ENCODE measurements at regions not wholly inside any gene's neighbourhood (a gene's known extent, or its start where the extent isn't known, plus 50 kb on each side); places are given as distances from the start of the nearest gene placed in this dataset.

- Histone ChIP-seq H4K20me1 (ENCODE audit: control insufficient read depth, insufficient read depth, low read depth, low read length) (no peaks in the 10 kb centered on the region), H3K79me2 (ENCODE audit: control insufficient read depth, low read length) (no peaks in the 10 kb centered on the region), H3K4me3 (ENCODE audit: low read length) (no peak overlapping the region), H3K4me2 (ENCODE audit: low read length) (no peak overlapping the region), H3K9me3 (ENCODE audit: control insufficient read depth, insufficient read depth, low read length) (no peaks in the 10 kb centered on the region), H3K27ac (ENCODE audit: low read depth, low read length) (no peak overlapping the region), H3K4me1 (ENCODE audit: control insufficient read depth, low read length) (no peaks in the 10 kb centered on the region), H3F3A (ENCODE audit: control insufficient read depth, insufficient read depth) (no peaks in the 10 kb centered on the region), H3K9me2 (replicated peaks; ENCODE audit: control insufficient read depth, low read length) (no peaks in the 10 kb centered on the region), H3K36me3 (ENCODE audit: control insufficient read depth, low read length) (no peaks in the 10 kb centered on the region), H3K27me3 (ENCODE audit: control insufficient read depth, low read length) (no peaks in the 10 kb centered on the region)
- no peak for TF ChIP-seq EZH2phosphoT487 (IDR thresholded peaks at IDR 0.05; ENCODE audit: borderline replicate concordance, low read length)
- no peak for TF ChIP-seq CTCF (IDR thresholded peaks at IDR 0.05; ENCODE audit: low read depth, low read length, poor library complexity, severe bottlenecking)
Measured at GRCh38 chr2:19785867-19786266, 115.9 kb downstream of the TTC32 start.

- H3K4me2 ChIP-seq (ENCODE audit: low read length), result no peak overlapping the region
- no peaks in the 10 kb centered on the region for H3K9me3 ChIP-seq (ENCODE audit: control insufficient read depth, insufficient read depth, low read length)
- H3K9me2 ChIP-seq (replicated peaks; ENCODE audit: control insufficient read depth, low read length), result no peaks in the 10 kb centered on the region
- TF ChIP-seq EZH2phosphoT487 (IDR thresholded peaks at IDR 0.05; ENCODE audit: borderline replicate concordance, low read length) (no peak), CTCF (IDR thresholded peaks at IDR 0.05; ENCODE audit: low read depth, low read length, poor library complexity, severe bottlenecking) (no peak)
- no peaks in the 10 kb centered on the region for H3K4me1 ChIP-seq (ENCODE audit: control insufficient read depth, low read length)
- no peaks in the 10 kb centered on the region for H3K36me3 ChIP-seq (ENCODE audit: control insufficient read depth, low read length)
- H4K20me1 ChIP-seq (ENCODE audit: control insufficient read depth, insufficient read depth, low read depth, low read length), result no peaks in the 10 kb centered on the region
- H3K4me3 ChIP-seq (ENCODE audit: low read length), result no peak overlapping the region
- no peak overlapping the region for H3K27ac ChIP-seq (ENCODE audit: low read depth, low read length)
- H3K79me2 ChIP-seq (ENCODE audit: control insufficient read depth, low read length), result no peaks in the 10 kb centered on the region
- no peaks in the 10 kb centered on the region for H3K27me3 ChIP-seq (ENCODE audit: control insufficient read depth, low read length)
- no peaks in the 10 kb centered on the region for H3F3A ChIP-seq (ENCODE audit: control insufficient read depth, insufficient read depth)
Measured at GRCh38 chr2:19785447-19785846, 116.3 kb downstream of the TTC32 start.

GRCh38 chr2:19784456-19784855, 117.3 kb downstream of the TTC32 start:
- TF ChIP-seq EZH2phosphoT487 (IDR thresholded peaks at IDR 0.05; ENCODE audit: borderline replicate concordance, low read length), result no peak
- no peak for TF ChIP-seq CTCF (IDR thresholded peaks at IDR 0.05; ENCODE audit: low read depth, low read length, poor library complexity, severe bottlenecking)
- H3K27ac ChIP-seq (ENCODE audit: low read depth, low read length), result no peak overlapping the region
- no peaks in the 10 kb centered on the region for H3K27me3 ChIP-seq (ENCODE audit: control insufficient read depth, low read length)
- no peaks in the 10 kb centered on the region for H3F3A ChIP-seq (ENCODE audit: control insufficient read depth, insufficient read depth)
- H3K36me3 ChIP-seq (ENCODE audit: control insufficient read depth, low read length), result no peaks in the 10 kb centered on the region
- H3K4me1 ChIP-seq (ENCODE audit: control insufficient read depth, low read length), result no peaks in the 10 kb centered on the region
- H3K4me3 ChIP-seq (ENCODE audit: low read length), result no peak overlapping the region
- H3K79me2 ChIP-seq (ENCODE audit: control insufficient read depth, low read length), result no peaks in the 10 kb centered on the region
- no peak overlapping the region for H3K4me2 ChIP-seq (ENCODE audit: low read length)
- H3K9me3 ChIP-seq (ENCODE audit: control insufficient read depth, insufficient read depth, low read length), result no peaks in the 10 kb centered on the region
- no peaks in the 10 kb centered on the region for H4K20me1 ChIP-seq (ENCODE audit: control insufficient read depth, insufficient read depth, low read depth, low read length)
- H3K9me2 ChIP-seq (replicated peaks; ENCODE audit: control insufficient read depth, low read length), result no peaks in the 10 kb centered on the region

GRCh38 chr2:19783935-19784334, 117.8 kb downstream of the TTC32 start:
- H3K27ac ChIP-seq (ENCODE audit: low read depth, low read length), result no peak overlapping the region
- no peaks in the 10 kb centered on the region for H3K9me2 ChIP-seq (replicated peaks; ENCODE audit: control insufficient read depth, low read length)
- no peaks in the 10 kb centered on the region for H3K79me2 ChIP-seq (ENCODE audit: control insufficient read depth, low read length)
- no peaks in the 10 kb centered on the region for H3K27me3 ChIP-seq (ENCODE audit: control insufficient read depth, low read length)
- no peak overlapping the region for H3K4me3 ChIP-seq (ENCODE audit: low read length)
- H3K4me1 ChIP-seq (ENCODE audit: control insufficient read depth, low read length), result no peaks in the 10 kb centered on the region
- no peaks in the 10 kb centered on the region for H3F3A ChIP-seq (ENCODE audit: control insufficient read depth, insufficient read depth)
- H4K20me1 ChIP-seq (ENCODE audit: control insufficient read depth, insufficient read depth, low read depth, low read length), result no peaks in the 10 kb centered on the region
- H3K9me3 ChIP-seq (ENCODE audit: control insufficient read depth, insufficient read depth, low read length), result no peaks in the 10 kb centered on the region
- H3K36me3 ChIP-seq (ENCODE audit: control insufficient read depth, low read length), result no peaks in the 10 kb centered on the region
- no peak overlapping the region for H3K4me2 ChIP-seq (ENCODE audit: low read length)
- TF ChIP-seq CTCF (IDR thresholded peaks at IDR 0.05; ENCODE audit: low read depth, low read length, poor library complexity, severe bottlenecking), result no peak

All from DOHH2 (cell line).